ENCODE measurements at regions not wholly inside any gene's neighbourhood (a gene's known extent, or its start where the extent isn't known, plus 50 kb on each side); places are given as distances from the start of the nearest gene placed in this dataset.
A peak's percentile ranks its signal among the peaks of the same experiment; 100 is the strongest.

- H3K9me3 ChIP-seq = no peaks in the 10 kb centered on the region
- no peak overlapping the region for H3K27ac ChIP-seq
- no peaks in the 10 kb centered on the region for H3K36me3 ChIP-seq
- peak in 1 of 4 donors; percentile 28 for ATAC-seq
- no peak for TF ChIP-seq CTCF (IDR thresholded peaks at IDR 0.05)
- no peak for FAIRE-seq
- no peak for DNase-seq
- H3K4me1 ChIP-seq = no peaks in the 10 kb centered on the region
- no peak overlapping the region for H3K4me3 ChIP-seq
- intact Hi-C loops (cut with DNase I) = no loop called here
- no peaks in the 10 kb centered on the region for H3K27me3 ChIP-seq
- WGBS, 2 donors = 49 to 55% methylated on average over 4 of the region's 4 CpGs
Observed at GRCh38 chr13:97726664-97727280, 226.7 kb upstream of the IPO5 start.

- Histone ChIP-seq H3K27me3 (no peaks in the 10 kb centered on the region), H3K4me1 (no peaks in the 10 kb centered on the region), H3K27ac (no peak overlapping the region), H3K36me3 (no peaks in the 10 kb centered on the region), H3K9me3 (no peaks in the 10 kb centered on the region), H3K4me3 (no peak overlapping the region)
- intact Hi-C loops (cut with DNase I) = no loop called here
- no peak for TF ChIP-seq CTCF (IDR thresholded peaks at IDR 0.05)
- WGBS, 2 donors = 79 to 84% methylated on average over 4 of the region's 4 CpGs
- no peak for DNase-seq
- FAIRE-seq = no peak
- ATAC-seq = no peak
Observed at GRCh38 chr13:97727991-97728390, 225.5 kb upstream of the IPO5 start.

GRCh38 chr13:97736436-97736835 is 217.0 kb upstream of the IPO5 start:
- H3K36me3 ChIP-seq = no peaks in the 10 kb centered on the region
- no peak for DNase-seq
- 47 to 53% methylated on average over 5 of the region's 5 CpGs for WGBS, 2 donors
- H3K4me3 ChIP-seq = no peak overlapping the region
- FAIRE-seq = no peak
- intact Hi-C loops (cut with DNase I) = no loop called here
- ATAC-seq = no peak
- H3K27ac ChIP-seq = no peak overlapping the region
- no peaks in the 10 kb centered on the region for H3K9me3 ChIP-seq
- H3K27me3 ChIP-seq = no peaks in the 10 kb centered on the region
- no peak for TF ChIP-seq CTCF (IDR thresholded peaks at IDR 0.05)
- no peaks in the 10 kb centered on the region for H3K4me1 ChIP-seq

- Histone ChIP-seq H3K4me3 (no peak overlapping the region), H3K27ac (no peak overlapping the region), H3K9me3 (no peaks in the 10 kb centered on the region), H3K27me3 (no peaks in the 10 kb centered on the region), H3K36me3 (no peaks in the 10 kb centered on the region), H3K4me1 (no peaks in the 10 kb centered on the region)
- WGBS, 2 donors = 54 to 57% methylated on average over 2 of the region's 2 CpGs
- no peak for ATAC-seq
- no peak for FAIRE-seq
- no peak for TF ChIP-seq CTCF (IDR thresholded peaks at IDR 0.05)
- intact Hi-C loops (cut with DNase I) = no loop called here
- no peak for DNase-seq
Observed at GRCh38 chr13:97742084-97742483, 211.4 kb upstream of the IPO5 start.

- no peaks in the 10 kb centered on the region for H3K4me1 ChIP-seq
- H3K9me3 ChIP-seq = no peaks in the 10 kb centered on the region
- H3K36me3 ChIP-seq = no peaks in the 10 kb centered on the region
- H3K27ac ChIP-seq = no peak overlapping the region
- no peaks in the 10 kb centered on the region for H3K27me3 ChIP-seq
- intact Hi-C loops (cut with DNase I) = no loop called here
- peak in 1 of 4 donors; percentile 34 for ATAC-seq
- no peak overlapping the region for H3K4me3 ChIP-seq
- 61 to 65% methylated on average over 3 of the region's 3 CpGs for WGBS, 2 donors
- FAIRE-seq = no peak
- no peak for TF ChIP-seq CTCF (IDR thresholded peaks at IDR 0.05)
- DNase-seq = no peak
Observed at GRCh38 chr13:97743938-97744337, 209.5 kb upstream of the IPO5 start.

Data from pancreas (tissue), 10 donors.